ENCODE measurements at regions not wholly inside any gene's neighbourhood (a gene's known extent, or its start where the extent isn't known, plus 50 kb on each side); places are given as distances from the start of the nearest gene placed in this dataset.
"Not testable (repeated sequence)": the region's sequence is repeated elsewhere in the genome, so short reads cannot be mapped to it uniquely, and the experiment has no call there.

DNA sequence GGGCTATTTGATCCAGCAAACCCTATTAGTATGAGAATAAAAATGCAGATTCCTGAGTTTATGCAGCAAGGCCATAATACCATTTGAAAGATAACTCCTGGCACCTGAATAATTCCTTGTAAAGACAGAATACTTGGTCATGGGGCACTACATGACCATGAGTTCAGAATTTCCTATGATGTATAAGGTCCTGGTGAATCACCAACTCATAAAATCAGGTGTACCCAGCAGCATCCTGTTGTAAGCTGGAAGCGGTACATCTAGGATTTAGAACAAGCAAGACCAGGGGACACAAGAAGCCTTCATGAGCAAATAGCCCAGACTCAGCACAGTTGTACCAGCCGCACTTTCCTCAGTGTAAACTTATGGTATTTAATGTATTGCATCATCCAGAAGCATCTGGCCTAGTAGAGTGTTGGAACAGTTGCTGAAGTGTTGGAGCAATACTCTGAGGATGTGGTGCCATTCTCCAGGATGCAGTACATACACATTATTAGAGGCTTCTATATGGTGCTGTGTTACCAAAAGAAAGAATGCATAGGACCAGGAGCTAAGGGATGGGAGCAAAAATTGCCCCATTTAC is 233.4 kb downstream of the SQOR start:
- no peak for DNase-seq (ENCODE audit: low read depth)

DNA sequence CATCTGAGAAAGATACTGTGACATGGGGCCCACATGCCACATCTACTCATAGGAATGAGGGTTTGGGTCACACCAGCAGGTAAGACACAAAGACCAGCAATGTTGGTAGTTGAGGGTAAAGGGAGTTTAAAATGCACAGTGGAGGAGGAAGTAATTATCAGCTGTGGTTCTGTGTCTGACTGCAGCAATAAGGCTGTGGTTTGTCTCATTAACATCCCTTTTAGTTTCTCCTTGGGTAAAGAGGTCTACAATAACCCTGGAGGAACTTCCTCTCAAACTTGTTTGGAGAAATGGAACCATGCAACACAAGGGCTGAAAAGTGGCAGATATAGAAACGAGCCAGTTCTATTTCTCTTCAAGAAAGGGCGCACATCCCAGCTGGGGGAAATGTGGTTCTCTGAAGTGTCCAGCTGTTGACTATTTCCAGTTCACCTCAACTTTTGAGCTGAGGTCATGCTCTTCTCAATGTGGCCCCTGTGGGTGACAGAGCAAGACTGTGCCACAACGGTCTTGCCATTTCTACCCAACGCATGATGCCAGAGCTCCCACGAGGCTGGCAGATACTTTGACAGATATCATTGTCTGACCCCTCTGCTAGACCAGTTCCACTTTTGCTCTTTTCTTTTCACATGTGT is 234.3 kb downstream of the SQOR start:
- no peak for DNase-seq (ENCODE audit: low read depth)

DNA sequence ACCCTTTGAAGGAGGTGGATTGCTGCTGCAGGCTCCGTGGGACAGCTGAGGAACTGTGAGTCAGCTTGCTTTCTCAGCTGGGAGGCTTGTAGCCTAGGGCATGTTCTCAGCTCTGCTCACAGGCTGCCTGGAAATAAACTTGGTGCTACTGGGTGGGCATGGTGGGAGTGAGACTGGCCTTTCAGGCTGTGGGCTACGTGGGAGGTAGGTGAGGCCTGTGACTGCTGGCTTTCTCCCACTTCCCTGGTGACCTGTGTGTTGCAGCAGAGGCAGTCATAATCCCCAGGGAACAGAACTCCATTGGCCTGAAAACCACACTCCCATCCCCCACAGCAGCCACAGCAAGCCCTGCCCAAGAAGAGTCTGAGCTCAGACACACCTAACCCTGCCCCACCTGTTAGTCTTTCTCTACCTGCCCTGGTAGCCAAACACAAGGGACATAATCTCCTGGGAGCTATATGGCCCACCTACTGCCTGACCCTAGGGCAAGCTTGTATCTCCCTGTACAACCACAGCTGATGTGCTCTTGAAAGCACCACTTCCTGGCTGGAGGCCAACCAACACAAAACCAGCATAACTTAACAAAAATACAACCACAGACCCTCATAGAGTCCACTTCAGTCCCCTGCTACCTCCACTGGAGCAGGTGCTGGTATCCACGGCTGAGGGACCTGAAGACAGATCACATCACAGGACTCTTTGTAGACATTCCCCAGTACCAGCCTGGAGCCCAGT is 236.5 kb downstream of the SQOR start:
- no peak for DNase-seq (ENCODE audit: low read depth)

DNA sequence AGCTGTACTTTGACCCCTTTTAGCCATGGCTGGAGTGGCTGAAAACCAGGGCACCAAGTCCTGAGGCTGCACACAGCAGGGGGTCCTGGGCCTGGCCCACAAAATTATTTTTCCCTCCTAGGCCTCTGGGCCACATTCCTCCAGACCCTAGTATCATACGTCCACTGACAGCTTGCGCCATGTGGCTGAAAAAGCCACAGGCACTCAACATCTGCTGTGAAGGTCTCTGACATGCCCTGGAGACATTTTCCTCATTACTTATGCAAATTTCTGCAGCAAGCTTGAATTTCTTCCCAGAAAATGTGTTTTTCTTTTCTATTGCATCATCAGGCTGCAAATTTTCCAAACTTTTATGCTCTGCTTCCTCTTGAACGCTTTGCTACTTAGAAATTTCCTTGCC is 239.0 kb downstream of the SQOR start:
- no peak for DNase-seq (ENCODE audit: low read depth)

DNA sequence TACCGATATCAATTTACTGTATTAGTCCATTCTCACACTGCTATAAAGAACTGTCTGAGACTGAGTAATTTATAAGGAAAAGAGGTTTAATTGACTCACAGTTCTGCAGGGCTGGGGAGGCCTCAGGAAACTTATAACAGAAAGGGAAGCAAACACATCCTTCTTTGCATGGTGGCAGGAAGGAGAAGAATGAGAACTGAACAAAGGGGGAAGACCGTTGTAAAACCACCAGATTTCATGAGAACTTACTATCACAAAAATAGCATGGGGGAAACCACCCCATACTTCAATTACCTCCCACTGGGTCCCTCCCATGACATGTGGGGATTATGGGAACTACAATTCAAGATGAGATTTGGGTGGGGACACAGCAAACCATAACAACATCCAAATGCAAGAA is 239.7 kb downstream of the SQOR start:
- not testable (repeated sequence) for DNase-seq (ENCODE audit: low read depth)

DNA sequence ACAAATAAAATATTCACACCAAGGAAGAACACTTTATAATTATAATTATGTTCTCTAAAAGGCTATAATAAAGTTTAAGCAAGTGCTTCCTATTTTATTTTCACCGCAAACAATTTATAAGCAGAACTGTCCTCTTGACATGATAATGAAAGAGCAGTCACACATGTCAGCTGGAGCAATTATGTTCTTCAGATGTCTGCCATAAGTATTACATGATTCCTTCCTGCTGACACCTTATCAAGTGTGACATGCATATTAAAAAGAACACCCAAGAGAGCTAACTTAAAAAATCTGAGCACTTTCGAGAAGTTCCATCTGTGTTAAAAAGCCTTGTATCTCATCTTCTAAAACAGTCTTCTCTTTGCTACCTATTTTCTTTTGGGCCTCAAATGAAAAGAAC is 249.5 kb downstream of the SQOR start:
- no peak for DNase-seq (ENCODE audit: low read depth)

DNA sequence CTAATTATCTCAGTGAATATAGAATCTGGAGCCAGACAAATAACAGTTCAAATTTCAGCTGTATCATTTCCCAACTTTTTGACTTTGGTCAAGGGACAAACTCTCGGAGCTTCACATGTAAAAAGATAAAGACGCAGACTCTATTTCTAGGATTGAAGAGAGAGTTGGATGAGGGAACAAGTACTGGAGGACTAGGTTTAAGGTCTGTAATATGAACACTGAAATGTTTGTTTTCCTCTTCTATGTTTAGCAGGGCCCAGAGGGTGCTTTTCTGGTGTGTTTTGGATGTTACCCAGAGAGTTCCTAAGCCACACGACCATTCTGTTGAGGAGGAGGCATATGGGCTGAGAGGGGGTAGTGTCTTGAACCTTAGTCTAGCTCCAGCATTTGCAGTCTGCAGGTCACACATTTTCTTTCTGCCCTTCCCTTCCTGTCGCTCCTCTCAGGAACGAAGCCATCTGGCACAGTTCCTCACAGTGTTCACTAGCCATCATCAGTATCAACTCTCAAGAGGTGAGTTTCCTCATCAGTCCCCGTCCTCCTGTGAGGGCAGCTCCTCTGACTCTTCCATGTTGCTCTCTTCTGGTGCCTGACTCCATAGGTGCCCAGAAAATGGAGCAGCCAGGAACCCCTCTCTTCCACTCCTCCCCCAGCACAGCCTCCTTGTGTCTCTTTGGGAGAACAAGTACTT is 250.1 kb downstream of the SQOR start:
- no peak for DNase-seq (ENCODE audit: low read depth)

DNA sequence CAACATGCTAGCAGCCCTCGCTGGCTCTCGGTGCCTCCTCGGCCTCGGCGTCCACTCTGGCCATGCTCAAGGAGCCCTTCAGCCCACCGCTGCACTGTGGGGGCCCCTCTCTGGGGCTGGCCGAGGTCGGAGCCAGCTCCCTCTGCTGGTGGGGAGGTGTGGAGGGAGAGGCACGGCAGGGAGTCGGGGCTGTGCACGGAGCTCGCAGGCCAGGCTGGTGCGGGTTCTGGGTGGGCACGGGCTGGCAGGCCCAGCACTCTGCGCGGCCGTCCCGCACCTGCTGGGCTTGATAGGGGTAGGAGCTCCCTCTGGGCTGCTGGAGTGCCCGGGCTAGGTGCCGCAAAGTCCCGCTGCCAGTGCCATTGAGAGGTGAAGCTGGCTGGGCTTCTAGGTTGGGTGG is 251.0 kb downstream of the SQOR start:
- no peak for DNase-seq (ENCODE audit: low read depth)

DNA sequence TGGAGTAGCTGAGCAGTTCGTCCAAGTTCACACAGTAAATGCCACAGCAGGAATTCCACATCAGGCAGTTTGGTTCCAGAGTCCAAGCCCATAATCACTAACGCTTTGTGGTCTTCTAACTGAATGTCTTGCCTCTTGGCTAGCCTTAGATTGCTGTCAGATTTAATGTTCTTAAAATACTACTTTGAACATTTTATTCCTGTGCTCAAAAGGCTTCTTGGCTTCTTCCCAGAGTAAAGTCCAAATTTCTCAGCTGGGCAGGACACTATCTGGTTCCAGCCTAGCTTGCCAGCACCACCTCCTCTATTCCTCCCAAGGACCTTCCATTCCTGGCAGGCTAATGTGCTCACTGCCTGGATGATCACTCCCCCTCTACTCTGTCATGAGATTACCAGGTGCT is 256.9 kb downstream of the SQOR start:
- DNase-seq (ENCODE audit: low read depth) = no peak

DNA sequence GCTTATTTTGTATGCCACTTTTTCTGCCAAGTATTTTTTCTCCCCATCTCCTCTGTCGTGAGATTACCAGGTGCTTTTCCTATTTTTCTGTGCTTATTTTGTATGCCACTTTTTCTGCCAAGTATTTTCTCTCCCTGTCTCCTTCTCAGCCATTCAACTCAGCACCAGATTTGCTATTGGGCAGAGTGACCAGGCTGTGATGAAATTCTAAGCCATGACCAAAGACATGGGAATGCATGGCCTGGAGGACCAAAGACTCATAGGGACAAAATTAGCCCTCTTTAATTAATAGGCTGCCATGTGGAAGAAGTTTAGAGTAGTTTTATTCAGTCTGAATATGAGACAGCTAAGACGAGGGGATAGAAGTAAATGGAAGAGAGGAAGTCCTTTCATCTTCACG is 257.4 kb downstream of the SQOR start:
- DNase-seq (ENCODE audit: low read depth) = no peak

DNA sequence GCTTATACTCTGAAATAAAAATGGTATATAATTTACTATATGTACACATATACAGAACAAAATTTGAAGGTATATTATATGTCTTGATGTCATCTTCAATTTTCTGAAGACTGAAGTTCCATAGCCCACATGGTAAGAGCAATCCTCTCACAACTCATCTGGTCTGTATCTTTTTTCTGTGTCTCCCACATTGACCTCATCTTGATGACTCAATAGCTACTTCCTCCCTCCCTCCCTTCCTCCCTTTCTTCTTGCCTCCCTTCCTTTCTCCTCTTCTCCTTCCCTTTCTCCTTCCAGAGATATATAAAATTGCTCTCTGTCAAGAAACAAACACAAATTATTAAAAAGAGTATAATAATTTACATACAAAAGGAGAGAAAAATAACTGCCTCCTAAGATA is 268.5 kb downstream of the SQOR start:
- DNase-seq (ENCODE audit: low read depth) = peak; percentile 20

DNA sequence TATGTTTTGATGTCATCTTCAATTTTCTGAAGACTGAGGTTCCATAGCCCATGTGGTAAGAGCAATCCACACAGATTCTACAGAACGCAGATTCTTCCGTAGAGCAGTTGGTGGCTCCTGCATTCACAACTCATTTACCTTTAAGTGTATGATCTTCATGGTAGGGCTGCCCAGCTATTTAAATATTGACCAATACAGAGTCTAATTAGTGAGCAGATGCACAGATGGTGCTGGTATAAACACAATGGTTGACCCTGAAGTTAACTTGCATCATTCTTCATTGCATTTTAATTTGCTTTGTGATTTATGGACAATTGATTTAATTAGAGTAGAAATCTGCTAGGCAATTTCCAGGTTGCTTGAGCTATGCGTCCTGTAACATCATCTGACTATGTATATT is 269.2 kb downstream of the SQOR start:
- DNase-seq (ENCODE audit: low read depth) = no peak

DNA sequence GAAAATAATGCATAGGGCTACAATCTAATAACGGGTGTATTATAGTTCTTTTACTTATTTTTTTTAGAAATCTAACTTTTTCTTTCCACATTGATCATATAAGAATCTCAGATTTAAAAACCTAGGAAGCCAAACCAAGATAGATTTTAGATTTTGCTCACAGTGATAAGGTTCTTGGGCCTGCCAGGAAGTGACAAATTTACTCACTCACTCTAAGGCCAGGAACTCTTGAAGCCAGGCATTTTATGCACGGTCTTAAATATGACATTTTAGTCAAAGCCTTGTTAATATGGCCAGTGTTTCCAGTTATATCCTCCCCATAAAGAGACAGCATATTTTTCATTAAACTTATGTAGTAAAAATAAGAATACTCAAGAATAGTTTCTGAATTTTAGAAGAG is 271.4 kb downstream of the SQOR start:
- no peak for DNase-seq (ENCODE audit: low read depth)

DNA sequence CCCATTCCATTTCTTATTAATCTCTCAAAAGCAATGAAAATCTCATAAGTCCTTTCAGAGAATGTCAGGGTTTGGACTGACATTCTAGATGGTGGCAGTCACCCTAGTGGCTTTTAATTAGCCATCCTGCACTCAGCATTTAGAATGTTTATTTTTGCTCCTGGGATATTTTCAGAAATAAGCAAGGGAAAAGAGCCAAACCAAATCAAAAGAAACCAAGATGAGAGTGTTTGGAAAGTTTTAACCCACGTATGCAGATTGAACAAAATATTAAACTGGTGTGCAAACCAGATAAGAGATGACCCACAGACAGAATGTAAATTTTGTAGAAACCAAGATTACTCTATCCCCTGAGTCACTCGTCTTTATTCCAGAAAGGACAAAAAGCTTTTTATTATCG is 275.8 kb downstream of the SQOR start:
- peak; percentile 1 for DNase-seq (ENCODE audit: low read depth)

DNA sequence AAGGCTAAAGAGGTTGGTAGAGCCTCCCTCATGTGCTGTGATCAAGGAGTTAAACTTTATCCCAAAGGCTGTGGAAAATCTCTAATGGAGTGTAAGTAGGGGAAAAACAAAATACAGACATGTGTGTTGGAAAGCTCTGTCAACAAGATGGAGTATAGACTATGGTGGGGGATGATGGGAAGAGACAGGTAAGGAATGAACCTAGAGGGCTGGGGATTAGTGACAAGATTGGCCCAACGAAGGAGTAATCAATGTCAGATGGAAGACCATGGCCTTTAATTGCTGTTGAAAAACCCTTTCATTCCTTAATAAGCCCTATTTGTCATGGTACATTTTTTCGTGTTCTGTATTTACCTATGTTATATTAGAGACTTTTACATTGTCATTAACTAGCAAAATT is 278.6 kb downstream of the SQOR start:
- DNase-seq (ENCODE audit: low read depth) = no peak

DNA sequence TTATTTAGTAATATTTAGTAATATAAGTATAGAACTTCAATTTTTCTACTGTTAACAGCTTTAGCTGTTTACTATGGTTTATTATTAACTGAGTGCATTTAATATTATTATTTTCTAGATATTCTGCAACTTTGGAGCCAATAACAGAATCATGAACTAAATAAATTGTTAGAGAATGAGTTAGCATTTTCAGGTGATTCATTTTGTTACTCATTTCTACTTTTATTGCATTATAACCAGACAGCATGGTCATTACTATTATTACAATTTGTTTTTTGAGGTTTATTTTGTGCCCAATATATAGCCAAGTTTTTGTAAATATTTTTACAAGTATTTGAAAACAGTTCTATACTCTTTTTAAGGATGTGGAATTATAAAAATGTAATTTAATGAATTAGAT is 279.6 kb downstream of the SQOR start:
- no peak for DNase-seq (ENCODE audit: low read depth)

DNA sequence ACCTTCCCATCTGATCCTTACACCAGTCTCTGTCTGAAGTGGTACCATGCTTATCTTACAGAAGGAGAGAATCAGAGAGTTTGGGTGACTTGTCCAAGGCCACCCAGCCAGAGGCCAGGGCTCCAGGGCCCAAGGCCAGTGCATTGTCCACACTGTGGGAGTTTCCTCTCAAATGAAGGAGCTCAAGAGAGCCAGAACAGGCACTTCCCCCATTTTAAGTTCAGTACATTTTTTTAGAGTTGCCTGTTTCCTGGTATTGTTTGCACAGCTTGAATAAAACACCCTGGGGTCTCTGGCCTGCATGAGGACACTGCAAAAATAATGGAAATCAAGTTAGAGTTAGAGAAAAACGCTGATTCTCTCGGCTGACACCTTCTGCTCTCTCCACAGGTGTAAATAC is 284.0 kb downstream of the SQOR start:
- no peak for DNase-seq (ENCODE audit: low read depth)

DNA sequence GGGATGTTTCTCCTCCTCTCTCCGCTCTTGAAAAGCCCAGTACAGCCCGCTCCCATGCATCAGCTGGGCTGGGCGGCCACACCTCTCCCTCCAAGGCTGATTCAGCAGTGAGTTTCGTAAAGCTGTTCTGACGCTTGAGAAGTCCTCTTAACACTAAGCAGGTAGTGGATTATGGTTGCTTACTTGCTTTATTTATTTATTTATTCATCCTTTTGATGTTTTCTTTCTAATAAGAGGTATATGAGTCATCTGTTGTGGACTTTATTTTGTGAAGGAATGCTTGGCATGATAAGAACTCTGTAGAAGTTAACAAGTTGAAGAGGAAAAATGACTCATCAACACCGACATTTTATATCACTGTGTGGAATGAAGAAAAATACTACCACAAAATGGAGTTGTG is 285.0 kb downstream of the SQOR start:
- peak; percentile 95 for DNase-seq (ENCODE audit: low read depth)

DNA sequence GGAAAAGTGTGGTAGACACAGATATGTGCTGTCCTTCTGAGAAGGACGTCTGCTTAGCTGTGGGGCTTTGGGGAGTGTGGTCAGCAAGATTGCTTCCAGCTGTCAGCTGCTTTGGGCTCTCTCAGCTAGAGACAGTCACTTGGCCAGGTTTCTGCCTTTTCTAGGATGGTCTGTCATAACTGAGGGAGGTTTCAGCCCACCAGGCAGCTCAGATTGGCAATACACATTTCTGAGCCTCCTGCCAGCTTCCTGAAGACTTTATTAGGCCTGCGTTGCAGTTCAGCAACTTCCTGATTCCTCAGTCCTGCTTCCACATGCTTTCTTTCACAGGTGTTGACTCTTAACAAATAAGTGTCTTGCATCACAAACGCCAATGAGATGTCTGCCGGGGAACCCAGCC is 286.5 kb downstream of the SQOR start:
- DNase-seq (ENCODE audit: low read depth) = no peak

DNA sequence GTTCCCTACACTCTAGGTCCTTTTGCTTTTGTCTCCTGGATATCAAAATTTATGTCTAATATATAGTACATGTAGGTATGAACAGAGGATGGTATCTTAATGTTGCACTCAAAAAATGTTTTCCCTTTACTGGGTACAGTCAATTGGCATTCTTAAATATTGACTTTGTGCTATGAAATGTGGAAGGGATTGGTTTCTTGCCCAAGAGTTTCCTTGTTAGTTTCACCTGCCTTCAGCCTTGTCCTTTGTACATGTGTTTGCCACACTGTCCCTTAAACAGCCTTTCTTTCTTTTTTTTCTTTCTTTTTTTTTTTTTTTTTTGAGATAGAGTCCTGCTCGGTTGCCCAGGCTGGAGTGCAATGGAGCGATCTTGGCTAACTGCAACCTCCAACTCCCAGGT is 287.1 kb downstream of the SQOR start:
- DNase-seq (ENCODE audit: low read depth) = no peak

DNA sequence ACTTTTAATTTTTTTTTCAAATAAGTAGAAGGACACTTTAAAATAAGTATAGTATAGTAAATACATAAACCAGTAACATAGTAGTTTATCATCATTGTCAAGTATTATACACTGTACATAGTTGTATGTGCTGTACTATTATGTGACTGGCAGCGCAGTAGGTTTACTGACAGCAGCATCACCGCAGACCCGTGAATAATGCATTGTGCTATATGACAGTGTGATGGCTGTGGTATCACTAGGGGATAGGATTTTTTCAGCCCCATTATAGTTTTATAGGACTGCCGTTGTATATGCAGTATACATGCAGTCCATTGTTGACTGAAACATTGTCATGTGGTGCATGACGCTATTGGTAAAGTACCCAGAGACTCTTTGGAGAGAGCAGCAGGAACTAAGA is 306.5 kb downstream of the SQOR start:
- DNase-seq (ENCODE audit: low read depth) = no peak

DNA sequence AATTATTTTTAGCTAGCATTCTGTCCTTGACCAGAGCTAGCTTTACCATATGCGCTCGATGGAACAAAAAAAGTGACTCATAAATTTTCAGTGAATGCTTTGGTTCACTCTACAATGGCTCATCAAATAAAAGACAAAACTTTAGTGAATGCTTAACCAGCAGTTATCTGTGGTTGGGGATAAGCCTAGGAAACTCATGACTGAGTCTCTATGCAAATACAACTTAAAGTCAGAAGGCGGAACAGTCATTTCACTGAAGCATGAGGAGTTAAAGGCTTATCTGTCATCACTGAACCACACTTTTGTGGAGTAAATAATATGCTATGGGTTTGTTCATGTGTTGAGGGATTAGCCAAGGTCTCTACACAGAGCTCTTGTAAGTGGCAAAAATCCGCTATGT is 308.4 kb downstream of the SQOR start:
- DNase-seq (ENCODE audit: low read depth) = peak; percentile 11

DNA sequence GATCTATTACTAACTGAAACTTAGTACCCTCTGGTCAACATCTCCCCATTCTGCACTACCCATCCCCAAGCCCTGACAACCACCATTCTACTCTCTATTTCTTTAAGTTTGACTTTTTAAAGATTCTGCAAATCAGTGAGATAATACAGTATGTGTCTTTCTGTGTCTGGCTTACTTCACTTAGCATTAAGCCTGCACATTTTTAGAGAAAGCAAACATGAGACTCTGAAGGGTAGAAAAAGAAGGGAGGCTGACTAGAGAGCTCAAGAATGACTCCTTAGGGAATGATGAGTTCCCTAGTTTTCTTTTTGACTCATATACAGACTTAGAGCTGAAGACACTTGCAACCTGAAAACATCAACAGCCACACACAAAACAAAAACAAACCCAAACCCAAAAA is 311.3 kb downstream of the SQOR start:
- no peak for DNase-seq (ENCODE audit: low read depth)

Data from amniotic epithelial cell (primary cell).